CD4-positive, alpha-beta memory T cell (primary cell): ENCODE measurements at regions not wholly inside any gene's neighbourhood (a gene's known extent, or its start where the extent isn't known, plus 50 kb on each side); places are given as distances from the start of the nearest gene placed in this dataset.
"Not testable (repeated sequence)": the region's sequence is repeated elsewhere in the genome, so short reads cannot be mapped to it uniquely, and the experiment has no call there.

ENCODE experiments used
- CTCF ChIA-PET: fragments of 350-600 bp; sonication (Branson Sonifier 250); formaldehyde crosslinking; loops from one replicate; lab custom pipeline; 2021; ENCODE audit warnings: inconsistent platforms; ENCODE audit not compliant: partially characterized antibody; lab: Charles Lee
- POLR2A ChIA-PET: fragments of 350-600 bp; sonication (Branson Sonifier 250); formaldehyde crosslinking; loops from one replicate; lab custom pipeline; 2021; ENCODE audit not compliant: partially characterized antibody; lab: Charles Lee
- DNase-seq, 5 donors: peaks; one replicate each; pipeline versions ENCODE4 v3.0.0 to v3.0.0-alpha.2; 2020 to 2022; ENCODE audit warnings: mixed read lengths in 1 of 5
- H3K27ac ChIP-seq: one replicate; pipeline ENCODE4 v1.7.0; 2013; ENCODE audit warnings: low read depth, low read length
- H3K27me3 ChIP-seq: 2 replicates; pipeline ENCODE4 v1.7.0; 2013; ENCODE audit warnings: mild to moderate bottlenecking, low read length, moderate library complexity; ENCODE audit not compliant: insufficient read depth
- H3K36me3 ChIP-seq: 2 replicates; pipeline ENCODE4 v1.7.0; 2013; ENCODE audit warnings: mild to moderate bottlenecking, low read length, moderate library complexity; ENCODE audit not compliant: insufficient read depth
- H3K4me1 ChIP-seq: 2 replicates; pipeline ENCODE4 v1.7.0; 2013; ENCODE audit warnings: mild to moderate bottlenecking, low read length, moderate library complexity; ENCODE audit not compliant: insufficient read depth
- H3K4me3 ChIP-seq, 2 donors: one replicate each; pipeline ENCODE4 v1.7.0; 2013; ENCODE audit warnings: low read length in 2 of 2, mild to moderate bottlenecking in 1 of 2
- H3K9me3 ChIP-seq, 2 donors: one replicate each; pipeline ENCODE4 v1.7.0; 2013; ENCODE audit warnings: low read length in 2 of 2, control low read depth in 1 of 2; ENCODE audit not compliant: control insufficient read depth in 1 of 2
- H3K27ac Mint-ChIP-seq, 7 donors: one replicate each; pipeline ENCODE4 v1.8.0; 2020 to 2021; ENCODE audit warnings: mixed read lengths in 7 of 7, mild to moderate bottlenecking in 6 of 7, inconsistent platforms in 3 of 7, moderate library complexity in 3 of 7
- H3K27me3 Mint-ChIP-seq, 2 donors: one replicate each; pipeline ENCODE4 v1.8.0; 2020 to 2021; ENCODE audit warnings: mixed read lengths in 2 of 2
- H3K36me3 Mint-ChIP-seq, 2 donors: one replicate each; pipeline ENCODE4 v1.8.0; 2020 to 2021; ENCODE audit warnings: mixed read lengths in 2 of 2, inconsistent platforms in 1 of 2, mild to moderate bottlenecking in 1 of 2
- H3K4me1 Mint-ChIP-seq, 4 donors: one replicate each; pipeline ENCODE4 v1.8.0; 2020 to 2021; ENCODE audit warnings: mixed read lengths in 4 of 4, mild to moderate bottlenecking in 1 of 4
- H3K4me3 Mint-ChIP-seq, 8 donors: one replicate each; pipeline ENCODE4 v1.8.0; 2020 to 2021; ENCODE audit warnings: mixed read lengths in 8 of 8, mild to moderate bottlenecking in 7 of 8, moderate library complexity in 6 of 8, inconsistent platforms in 3 of 8
- H3K9me3 Mint-ChIP-seq, 8 donors: one replicate each; pipeline ENCODE4 v1.8.0; 2020 to 2021; ENCODE audit warnings: mixed read lengths in 8 of 8, mild to moderate bottlenecking in 5 of 8, inconsistent platforms in 3 of 8, moderate library complexity in 1 of 8
- intact Hi-C: fragments of 100-400 bp; cut with micrococcal nuclease; formaldehyde crosslinking; loops from one replicate; pipeline ENCODE4 v1.15.1; 2023

- H3K9me3 Mint-ChIP-seq: peaks cover 3 to 19% (median 7%) of the 10 kb centered on the region in 8 donors
- peak in 1 of 5 donors; percentile 4 for DNase-seq
- Histone ChIP-seq H3K4me1 (no peaks in the 10 kb centered on the region), H3K27me3 (no peaks in the 10 kb centered on the region), H3K27ac (no peak overlapping the region), H3K4me3 (no peak overlapping the region), H3K36me3 (no peaks in the 10 kb centered on the region), H3K9me3 (no peaks in the 10 kb centered on the region)
- no peaks in the 10 kb centered on the region for H3K27me3 Mint-ChIP-seq
- no peaks in the 10 kb centered on the region for H3K4me1 Mint-ChIP-seq
- CTCF ChIA-PET: no interaction called here
- H3K36me3 Mint-ChIP-seq: no peaks in the 10 kb centered on the region
- intact Hi-C loops: no loop called here
- POLR2A ChIA-PET: no interaction called here
- no peak overlapping the region for H3K27ac Mint-ChIP-seq
- H3K4me3 Mint-ChIP-seq: no peak overlapping the region
These were observed 1371.1 kb downstream of the FSCB start for GRCh38 chr14:43135877-43136411.

- no peaks in the 10 kb centered on the region for H3K4me1 ChIP-seq
- no peaks in the 10 kb centered on the region for H3K9me3 ChIP-seq
- no peak for DNase-seq
- Mint-ChIP-seq H3K27ac (no peak overlapping the region), H3K36me3 (no peaks in the 10 kb centered on the region), H3K9me3 (peaks cover 2 to 17% (median 10%) of the 10 kb centered on the region in 8 donors), H3K4me1 (no peaks in the 10 kb centered on the region), H3K4me3 (no peak overlapping the region), H3K27me3 (no peaks in the 10 kb centered on the region)
- ChIA-PET POLR2A (no interaction called here), CTCF (no interaction called here)
- intact Hi-C loops: no loop called here
- H3K4me3 ChIP-seq: no peak overlapping the region
- no peaks in the 10 kb centered on the region for H3K27me3 ChIP-seq
- H3K36me3 ChIP-seq: no peaks in the 10 kb centered on the region
- H3K27ac ChIP-seq: no peak overlapping the region
These were observed 1374.6 kb downstream of the FSCB start for GRCh38 chr14:43132441-43132840.

GRCh38 chr14:43128429-43128828, 1378.7 kb downstream of the FSCB start:
- peaks cover 2 to 17% (median 5%) of the 10 kb centered on the region in 8 donors for H3K9me3 Mint-ChIP-seq
- H3K27ac Mint-ChIP-seq, intact Hi-C loops, H3K36me3 ChIP-seq, H3K27me3 ChIP-seq, DNase-seq, H3K4me1 ChIP-seq, H3K4me3 Mint-ChIP-seq, H3K9me3 ChIP-seq, H3K27me3 Mint-ChIP-seq, CTCF ChIA-PET, H3K27ac ChIP-seq, H3K36me3 Mint-ChIP-seq, H3K4me3 ChIP-seq, POLR2A ChIA-PET, H3K4me1 Mint-ChIP-seq: not testable (repeated sequence)

GRCh38 chr14:43127874-43128273, 1379.2 kb downstream of the FSCB start:
- intact Hi-C loops, POLR2A ChIA-PET, H3K27me3 ChIP-seq, H3K4me1 ChIP-seq, H3K27me3 Mint-ChIP-seq, H3K27ac ChIP-seq, CTCF ChIA-PET, H3K36me3 Mint-ChIP-seq, H3K36me3 ChIP-seq, H3K4me3 ChIP-seq, H3K9me3 ChIP-seq, H3K4me3 Mint-ChIP-seq, DNase-seq, H3K27ac Mint-ChIP-seq, H3K4me1 Mint-ChIP-seq: not testable (repeated sequence)
- H3K9me3 Mint-ChIP-seq: peaks cover 0 to 15% (median 4%) of the 10 kb centered on the region in 8 donors

- POLR2A ChIA-PET: no interaction called here
- Histone ChIP-seq H3K4me3 (no peak overlapping the region), H3K27me3 (no peaks in the 10 kb centered on the region), H3K9me3 (no peaks in the 10 kb centered on the region), H3K4me1 (no peaks in the 10 kb centered on the region), H3K36me3 (no peaks in the 10 kb centered on the region), H3K27ac (no peak overlapping the region)
- CTCF ChIA-PET: no interaction called here
- DNase-seq: no peak
- Mint-ChIP-seq H3K9me3 (peaks cover 0 to 18% (median 9%) of the 10 kb centered on the region in 8 donors), H3K4me3 (no peak overlapping the region), H3K4me1 (no peaks in the 10 kb centered on the region), H3K27me3 (no peaks in the 10 kb centered on the region), H3K27ac (peak overlapping the region in 1 of 7 donors; percentile 2), H3K36me3 (no peaks in the 10 kb centered on the region)
- intact Hi-C loops: no loop called here
These were observed 1383.5 kb downstream of the FSCB start for GRCh38 chr14:43123544-43123943.

GRCh38 chr14:43119672-43120071, 1387.4 kb downstream of the FSCB start:
- ChIA-PET CTCF (no interaction called here), POLR2A (no interaction called here)
- Mint-ChIP-seq H3K36me3 (no peaks in the 10 kb centered on the region), H3K4me3 (no peak overlapping the region), H3K4me1 (no peaks in the 10 kb centered on the region), H3K27me3 (no peaks in the 10 kb centered on the region), H3K27ac (no peak overlapping the region), H3K9me3 (peaks cover 0 to 21% (median 9%) of the 10 kb centered on the region in 8 donors)
- no peaks in the 10 kb centered on the region for H3K36me3 ChIP-seq
- no peaks in the 10 kb centered on the region for H3K4me1 ChIP-seq
- no peak overlapping the region for H3K4me3 ChIP-seq
- H3K9me3 ChIP-seq: no peaks in the 10 kb centered on the region
- DNase-seq: peak in 1 of 5 donors; percentile 9
- no peak overlapping the region for H3K27ac ChIP-seq
- intact Hi-C loops: no loop called here
- no peaks in the 10 kb centered on the region for H3K27me3 ChIP-seq

- Histone ChIP-seq H3K27me3 (no peaks in the 10 kb centered on the region), H3K36me3 (no peaks in the 10 kb centered on the region), H3K4me3 (no peak overlapping the region), H3K27ac (no peak overlapping the region), H3K9me3 (no peaks in the 10 kb centered on the region), H3K4me1 (no peaks in the 10 kb centered on the region)
- H3K9me3 Mint-ChIP-seq: peaks cover 0 to 21% (median 10%) of the 10 kb centered on the region in 8 donors
- no peaks in the 10 kb centered on the region for H3K4me1 Mint-ChIP-seq
- no peak overlapping the region for H3K27ac Mint-ChIP-seq
- H3K36me3 Mint-ChIP-seq: no peaks in the 10 kb centered on the region
- POLR2A ChIA-PET: no interaction called here
- CTCF ChIA-PET: no interaction called here
- DNase-seq: no peak
- H3K27me3 Mint-ChIP-seq: no peaks in the 10 kb centered on the region
- intact Hi-C loops: no loop called here
- no peak overlapping the region for H3K4me3 Mint-ChIP-seq
These were observed 1390.7 kb downstream of the FSCB start for GRCh38 chr14:43116341-43116740.

- POLR2A ChIA-PET: no interaction called here
- no peak overlapping the region for H3K27ac ChIP-seq
- H3K36me3 ChIP-seq: no peaks in the 10 kb centered on the region
- H3K9me3 Mint-ChIP-seq: peaks cover 0 to 23% (median 9%) of the 10 kb centered on the region in 8 donors
- no peaks in the 10 kb centered on the region for H3K4me1 ChIP-seq
- H3K9me3 ChIP-seq: no peaks in the 10 kb centered on the region
- no peaks in the 10 kb centered on the region for H3K27me3 ChIP-seq
- intact Hi-C loops: no loop called here
- H3K36me3 Mint-ChIP-seq: no peaks in the 10 kb centered on the region
- CTCF ChIA-PET: no interaction called here
- no peaks in the 10 kb centered on the region for H3K27me3 Mint-ChIP-seq
- peak in 1 of 5 donors; percentile 4 for DNase-seq
- no peak overlapping the region for H3K27ac Mint-ChIP-seq
- no peak overlapping the region for H3K4me3 Mint-ChIP-seq
- no peaks in the 10 kb centered on the region for H3K4me1 Mint-ChIP-seq
- H3K4me3 ChIP-seq: no peak overlapping the region
These were observed 1401.8 kb downstream of the FSCB start for GRCh38 chr14:43105305-43105704.
